Fibroblast of gingiva (primary cell): ENCODE measurements at regions not wholly inside any gene's neighbourhood (a gene's known extent, or its start where the extent isn't known, plus 50 kb on each side); places are given as distances from the start of the nearest gene placed in this dataset.
"Not testable (repeated sequence)": the region's sequence is repeated elsewhere in the genome, so short reads cannot be mapped to it uniquely, and the experiment has no call there.

ENCODE experiments used
- DNase-seq: peaks from one replicate; pipeline ENCODE4 v3.0.0-alpha.2; 2011; ENCODE audit warnings: low read depth

DNA sequence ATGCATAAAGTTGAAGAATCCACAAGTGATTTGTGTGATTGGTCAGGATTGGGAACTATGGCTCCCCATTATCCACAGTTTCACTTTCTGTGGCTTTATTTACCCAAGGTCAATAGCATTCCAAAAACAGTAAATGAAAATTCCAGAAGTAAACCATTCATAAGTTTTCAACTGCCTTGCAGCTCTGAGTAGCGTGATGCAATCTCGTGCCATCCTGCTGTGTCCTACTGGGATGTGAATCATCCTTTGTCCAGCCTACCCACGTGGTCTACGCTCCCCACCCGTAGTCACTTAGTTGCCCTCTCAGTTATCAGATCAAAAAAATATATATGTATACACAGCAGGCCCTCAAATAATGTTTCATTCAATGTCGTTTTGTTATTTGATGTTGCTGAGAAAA, 89.0 kb upstream of the DLGAP1 start:
- DNase-seq = no peak

DNA sequence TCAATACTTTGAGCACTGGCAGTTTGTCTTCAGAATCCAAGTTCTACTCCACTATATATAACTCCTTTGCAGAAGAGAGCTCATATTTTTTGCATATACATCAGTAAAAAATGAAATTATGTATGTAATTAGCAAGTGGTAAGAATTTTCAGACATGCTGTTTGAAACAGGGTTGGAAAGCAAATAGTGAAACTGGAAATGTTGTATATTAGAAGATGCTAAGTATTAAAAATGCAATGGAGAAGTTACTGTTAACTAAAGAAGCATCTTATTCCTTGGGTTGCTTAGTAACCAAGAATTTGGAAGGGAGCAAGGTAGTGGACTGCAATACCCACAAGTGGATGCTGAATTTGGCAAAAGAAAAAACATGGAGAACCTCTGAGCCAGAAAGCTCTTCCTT, 88.6 kb upstream of the DLGAP1 start:
- DNase-seq = no peak

DNA sequence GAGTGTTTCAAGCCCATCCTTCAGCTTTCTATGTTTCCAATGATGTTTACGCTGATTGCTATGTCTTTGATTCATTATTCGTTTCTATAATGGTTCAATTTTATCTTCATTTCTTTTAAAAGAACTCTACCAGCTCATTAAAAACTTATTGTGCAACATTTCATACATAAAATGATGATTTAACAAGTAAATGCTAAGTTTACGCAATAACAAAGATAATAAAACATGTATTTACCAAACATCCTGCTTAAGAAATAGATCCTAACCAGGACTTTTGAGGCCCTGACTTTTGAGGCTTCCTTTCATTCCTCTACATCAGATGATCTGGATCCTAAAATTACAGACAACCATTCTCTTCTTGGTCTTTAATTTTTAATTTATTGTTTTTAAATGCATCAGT, 86.5 kb upstream of the DLGAP1 start:
- no peak for DNase-seq

DNA sequence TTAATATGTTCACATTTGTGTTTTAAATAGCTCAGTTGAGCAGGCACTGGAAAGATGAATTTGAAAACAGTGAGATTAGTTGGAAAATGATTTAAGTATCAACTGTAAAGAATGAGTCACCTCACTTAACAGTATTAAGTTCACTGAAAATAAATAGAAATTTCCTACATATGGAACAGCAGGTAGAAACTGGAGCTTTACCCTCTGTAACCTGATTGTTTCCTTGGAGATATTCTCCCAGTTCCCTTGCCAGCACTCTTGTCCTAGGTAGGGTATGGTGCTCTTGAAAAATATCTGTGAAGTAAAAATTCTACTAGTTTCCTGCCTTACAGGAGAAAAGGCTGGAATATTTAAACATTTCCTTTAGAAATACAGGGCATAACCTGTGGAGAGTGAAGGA, 81.3 kb upstream of the DLGAP1 start:
- no peak for DNase-seq

DNA sequence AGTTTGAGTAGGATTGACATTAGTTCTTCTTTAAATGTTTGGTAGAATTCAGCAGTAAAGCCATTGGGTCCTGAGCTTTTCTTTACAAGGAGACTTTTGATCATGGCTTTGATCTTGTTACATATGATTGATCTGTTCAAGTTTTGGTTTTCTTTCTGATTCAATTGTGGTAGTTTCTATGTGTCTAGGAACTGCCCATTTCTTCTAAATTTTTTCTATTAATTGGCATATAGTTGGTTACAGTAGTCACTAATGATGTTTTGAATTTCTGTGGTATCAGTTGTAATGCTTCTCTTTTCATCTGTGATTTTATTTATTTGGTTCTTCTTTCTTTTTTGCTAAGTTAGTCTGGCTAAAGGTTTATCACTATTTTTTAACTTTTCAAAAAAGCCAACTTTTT, 73.3 kb upstream of the DLGAP1 start:
- DNase-seq = no peak

DNA sequence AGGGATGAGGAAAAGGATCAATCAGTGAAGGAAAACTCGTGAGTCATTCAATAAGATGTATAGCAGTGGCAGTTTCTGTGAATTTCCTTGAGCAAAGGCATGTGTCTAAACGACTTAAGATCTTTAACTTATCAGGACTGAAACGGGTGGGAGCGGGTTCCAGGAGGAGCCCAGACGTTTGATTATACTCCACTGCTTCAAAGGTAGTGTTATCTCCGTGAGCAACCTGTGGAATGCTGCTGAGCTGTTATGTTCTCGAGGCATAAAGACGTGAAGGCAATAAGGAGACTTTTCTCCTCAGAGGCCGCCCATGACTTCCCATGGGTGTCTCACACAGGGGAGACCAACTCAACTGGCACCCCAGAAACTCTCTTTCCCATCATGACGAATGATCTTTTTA, 72.7 kb upstream of the DLGAP1 start:
- DNase-seq = not testable (repeated sequence)

DNA sequence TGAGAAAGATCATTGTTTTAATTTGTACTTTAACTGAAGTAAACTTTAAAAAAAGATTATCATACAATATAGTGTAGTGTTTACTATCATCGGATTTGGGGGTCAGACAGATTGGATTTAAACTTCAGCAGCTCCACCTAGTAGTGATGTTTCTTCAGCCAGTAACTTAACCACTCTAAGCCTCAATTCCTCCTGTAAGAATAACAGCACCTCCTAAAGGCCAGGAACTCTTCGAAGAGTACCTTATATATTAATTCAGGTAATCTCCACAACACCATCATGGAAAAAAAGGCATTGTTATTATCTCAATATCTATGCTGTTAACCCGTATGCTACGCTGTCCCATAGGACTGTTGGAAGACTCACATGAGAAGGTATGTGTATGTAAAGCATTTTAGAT, 69.0 kb upstream of the DLGAP1 start:
- no peak for DNase-seq

DNA sequence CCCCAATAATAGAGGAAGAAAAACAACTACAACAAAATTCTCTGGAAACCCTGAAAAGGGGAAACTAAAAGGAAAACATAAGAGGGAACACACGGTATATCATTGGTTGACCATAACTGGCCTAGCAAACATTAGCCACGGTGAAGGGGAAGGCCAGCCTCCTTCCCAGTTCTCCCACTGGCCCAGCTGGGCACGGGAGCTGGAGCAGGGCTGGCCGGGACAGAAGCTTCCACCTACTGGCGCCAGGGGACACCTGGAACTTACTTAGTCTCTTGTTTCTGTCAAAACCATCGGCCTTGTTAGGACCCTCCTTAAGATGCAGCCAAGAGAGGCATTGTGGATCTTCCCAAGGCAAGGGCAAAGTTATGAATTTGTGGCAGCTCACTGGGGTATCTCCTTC, 56.1 kb upstream of the DLGAP1 start:
- no peak for DNase-seq

DNA sequence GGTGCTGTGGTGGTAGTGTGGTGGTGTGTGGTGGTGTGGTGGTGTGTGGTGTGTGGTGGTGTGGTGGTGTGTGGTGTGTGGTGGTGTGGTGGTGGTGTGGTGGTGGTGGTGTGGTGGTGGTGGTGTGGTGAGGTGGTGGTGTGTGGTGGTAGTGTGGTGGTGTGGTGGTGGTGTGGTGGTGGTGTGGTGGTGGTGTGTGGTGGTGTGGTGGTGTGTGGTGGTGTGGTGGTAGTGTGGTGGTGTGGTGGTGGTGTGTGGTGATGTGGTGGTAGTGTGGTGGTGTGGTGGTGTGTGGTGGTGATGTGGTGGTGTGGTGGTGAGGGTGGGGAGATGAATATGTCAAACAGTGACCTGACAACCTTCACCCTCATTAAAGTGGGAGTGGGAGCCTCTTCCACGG, 55.6 kb upstream of the DLGAP1 start:
- DNase-seq = peak; percentile 17

DNA sequence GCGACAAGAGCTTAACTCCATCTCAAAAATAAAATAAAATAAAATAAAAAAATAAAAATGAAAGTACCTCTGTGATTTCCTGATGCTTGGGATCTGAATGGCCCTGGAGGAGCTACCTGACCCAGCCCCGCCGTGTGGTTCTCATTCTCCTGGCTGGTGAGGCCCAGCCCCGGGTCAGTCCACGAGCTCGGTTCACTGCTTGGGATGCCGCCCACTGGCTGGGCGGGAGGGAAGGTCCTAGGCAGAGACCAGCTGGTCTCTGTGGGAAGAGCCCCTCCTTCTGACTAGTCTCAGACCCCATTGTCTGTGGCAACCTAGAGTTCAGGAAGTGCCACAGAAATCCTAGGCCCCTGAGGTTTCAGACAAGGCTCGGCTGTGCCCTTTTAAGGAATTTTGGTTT, 55.1 kb upstream of the DLGAP1 start:
- no peak for DNase-seq
